HEK293 (cell line): ENCODE measurements at regions not wholly inside any gene's neighbourhood (a gene's known extent, or its start where the extent isn't known, plus 50 kb on each side); places are given as distances from the start of the nearest gene placed in this dataset.

Experiments used
- MEIS1 ChIP-seq: sonication (generic); formaldehyde crosslinking; IDR thresholded peaks from 2 replicates; pipeline ENCODE4 v1.8.1; 2022; ENCODE audit warnings: missing genetic modification reagents, mild to moderate bottlenecking, borderline replicate concordance
- MYNN ChIP-seq: fragments of 450-650 bp; formaldehyde crosslinking; IDR thresholded peaks from 2 replicates; pipeline ENCODE4 v1.5.1; 2016; ENCODE audit warnings: missing biosample characterization, missing genetic modification characterization, borderline replicate concordance
- YY1 ChIP-seq: fragments of 450-650 bp; formaldehyde crosslinking; IDR thresholded peaks from 2 replicates; pipeline ENCODE4 v1.5.1; 2018; ENCODE audit warnings: missing biosample characterization, missing genetic modification characterization
- ZBTB21 ChIP-seq: fragments of 450-650 bp; formaldehyde crosslinking; IDR thresholded peaks from 2 replicates; pipeline ENCODE4 v1.5.1; 2017; ENCODE audit warnings: missing biosample characterization, missing genetic modification characterization
- ZNF202 ChIP-seq: fragments of 450-650 bp; formaldehyde crosslinking; IDR thresholded peaks from 2 replicates; pipeline ENCODE4 v1.5.1; 2016; ENCODE audit warnings: missing biosample characterization, missing genetic modification characterization, borderline replicate concordance
- ZNF302 ChIP-seq: fragments of 450-650 bp; formaldehyde crosslinking; IDR thresholded peaks from 2 replicates; pipeline ENCODE4 v1.5.1; 2016; ENCODE audit warnings: missing biosample characterization, missing genetic modification characterization, low read depth
- ZNF311 ChIP-seq: fragments of 450-650 bp; formaldehyde crosslinking; IDR thresholded peaks from 2 replicates; pipeline ENCODE4 v1.5.1; 2017; ENCODE audit warnings: missing biosample characterization, missing genetic modification characterization, borderline replicate concordance
- ZNF629 ChIP-seq: fragments of 450-650 bp; formaldehyde crosslinking; IDR thresholded peaks from 2 replicates; pipeline ENCODE4 v1.5.1; 2017; ENCODE audit warnings: missing biosample characterization, missing genetic modification characterization
- TF ChIP-seq, protein P1 (sequence below): fragments of 450-650 bp; formaldehyde crosslinking; IDR thresholded peaks from 2 replicates; pipeline ENCODE4 v1.5.1; 2016; ENCODE audit warnings: missing biosample characterization, missing genetic modification characterization
- TF ChIP-seq, protein P2 (sequence below): fragments of 450-650 bp; formaldehyde crosslinking; IDR thresholded peaks from 2 replicates; pipeline ENCODE4 v1.5.1; 2016; ENCODE audit warnings: missing biosample characterization, missing genetic modification characterization
- TF ChIP-seq, protein P3 (sequence below): fragments of 450-650 bp; formaldehyde crosslinking; IDR thresholded peaks from 2 replicates; pipeline ENCODE4 v1.5.1; 2016; ENCODE audit warnings: missing biosample characterization, missing genetic modification characterization, low read depth
- TF ChIP-seq, protein P4 (sequence below): fragments of 450-650 bp; formaldehyde crosslinking; conservative IDR thresholded peaks from 2 replicates; pipeline ENCODE4 v1.5.1; 2016; ENCODE audit warnings: low read depth, missing biosample characterization, missing genetic modification characterization

DNA sequence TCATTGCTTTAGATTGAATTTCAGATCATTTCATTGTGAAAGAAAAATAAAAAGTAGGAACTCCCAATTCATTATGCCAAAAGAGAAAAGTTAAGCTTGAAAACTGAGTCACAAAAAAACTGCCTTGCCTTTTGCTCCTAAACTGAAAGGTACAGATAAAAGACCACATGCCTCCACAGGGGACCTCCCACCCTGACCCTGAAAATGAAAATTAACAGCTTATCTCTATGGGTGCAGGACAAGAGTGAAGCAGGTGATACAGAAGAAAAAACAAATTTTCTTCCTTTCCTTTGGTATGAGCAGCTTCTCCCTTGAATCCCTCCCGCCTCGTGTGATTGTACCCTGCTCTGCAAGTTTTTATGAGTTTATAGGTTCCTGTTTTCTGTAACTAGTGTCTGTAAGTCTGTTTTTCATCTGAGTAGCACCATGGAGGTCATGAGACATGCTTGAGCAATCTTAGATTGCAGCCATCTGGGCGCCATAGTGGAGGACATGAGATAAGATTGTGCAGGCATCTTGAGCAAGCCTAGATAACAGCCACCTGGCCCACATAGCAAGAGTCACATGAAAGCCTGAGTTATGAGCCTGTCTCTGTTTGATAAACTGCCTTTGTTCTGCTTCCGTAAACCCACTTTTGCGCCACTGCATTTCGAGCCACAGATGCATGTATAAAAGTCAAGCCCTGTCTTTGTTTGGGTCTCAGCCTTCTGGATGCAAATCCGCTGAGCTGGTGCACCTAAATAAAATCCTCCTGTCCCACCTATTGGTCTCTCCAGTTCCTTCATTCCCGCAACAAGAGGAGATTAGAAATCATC lies 56.2 kb upstream of the DYNC1I2 start:
- TF ChIP-seq, protein P1, sequence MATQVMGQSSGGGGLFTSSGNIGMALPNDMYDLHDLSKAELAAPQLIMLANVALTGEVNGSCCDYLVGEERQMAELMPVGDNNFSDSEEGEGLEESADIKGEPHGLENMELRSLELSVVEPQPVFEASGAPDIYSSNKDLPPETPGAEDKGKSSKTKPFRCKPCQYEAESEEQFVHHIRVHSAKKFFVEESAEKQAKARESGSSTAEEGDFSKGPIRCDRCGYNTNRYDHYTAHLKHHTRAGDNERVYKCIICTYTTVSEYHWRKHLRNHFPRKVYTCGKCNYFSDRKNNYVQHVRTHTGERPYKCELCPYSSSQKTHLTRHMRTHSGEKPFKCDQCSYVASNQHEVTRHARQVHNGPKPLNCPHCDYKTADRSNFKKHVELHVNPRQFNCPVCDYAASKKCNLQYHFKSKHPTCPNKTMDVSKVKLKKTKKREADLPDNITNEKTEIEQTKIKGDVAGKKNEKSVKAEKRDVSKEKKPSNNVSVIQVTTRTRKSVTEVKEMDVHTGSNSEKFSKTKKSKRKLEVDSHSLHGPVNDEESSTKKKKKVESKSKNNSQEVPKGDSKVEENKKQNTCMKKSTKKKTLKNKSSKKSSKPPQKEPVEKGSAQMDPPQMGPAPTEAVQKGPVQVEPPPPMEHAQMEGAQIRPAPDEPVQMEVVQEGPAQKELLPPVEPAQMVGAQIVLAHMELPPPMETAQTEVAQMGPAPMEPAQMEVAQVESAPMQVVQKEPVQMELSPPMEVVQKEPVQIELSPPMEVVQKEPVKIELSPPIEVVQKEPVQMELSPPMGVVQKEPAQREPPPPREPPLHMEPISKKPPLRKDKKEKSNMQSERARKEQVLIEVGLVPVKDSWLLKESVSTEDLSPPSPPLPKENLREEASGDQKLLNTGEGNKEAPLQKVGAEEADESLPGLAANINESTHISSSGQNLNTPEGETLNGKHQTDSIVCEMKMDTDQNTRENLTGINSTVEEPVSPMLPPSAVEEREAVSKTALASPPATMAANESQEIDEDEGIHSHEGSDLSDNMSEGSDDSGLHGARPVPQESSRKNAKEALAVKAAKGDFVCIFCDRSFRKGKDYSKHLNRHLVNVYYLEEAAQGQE, result no peak
- TF ChIP-seq YY1 (tag by site-specific recombination), result no peak
- TF ChIP-seq, protein P2, sequence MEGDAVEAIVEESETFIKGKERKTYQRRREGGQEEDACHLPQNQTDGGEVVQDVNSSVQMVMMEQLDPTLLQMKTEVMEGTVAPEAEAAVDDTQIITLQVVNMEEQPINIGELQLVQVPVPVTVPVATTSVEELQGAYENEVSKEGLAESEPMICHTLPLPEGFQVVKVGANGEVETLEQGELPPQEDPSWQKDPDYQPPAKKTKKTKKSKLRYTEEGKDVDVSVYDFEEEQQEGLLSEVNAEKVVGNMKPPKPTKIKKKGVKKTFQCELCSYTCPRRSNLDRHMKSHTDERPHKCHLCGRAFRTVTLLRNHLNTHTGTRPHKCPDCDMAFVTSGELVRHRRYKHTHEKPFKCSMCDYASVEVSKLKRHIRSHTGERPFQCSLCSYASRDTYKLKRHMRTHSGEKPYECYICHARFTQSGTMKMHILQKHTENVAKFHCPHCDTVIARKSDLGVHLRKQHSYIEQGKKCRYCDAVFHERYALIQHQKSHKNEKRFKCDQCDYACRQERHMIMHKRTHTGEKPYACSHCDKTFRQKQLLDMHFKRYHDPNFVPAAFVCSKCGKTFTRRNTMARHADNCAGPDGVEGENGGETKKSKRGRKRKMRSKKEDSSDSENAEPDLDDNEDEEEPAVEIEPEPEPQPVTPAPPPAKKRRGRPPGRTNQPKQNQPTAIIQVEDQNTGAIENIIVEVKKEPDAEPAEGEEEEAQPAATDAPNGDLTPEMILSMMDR (tag by site-specific recombination), result no peak
- no peak for TF ChIP-seq MEIS1 (CRISPR knock-in tag)
- no peak for TF ChIP-seq ZNF202 (tag by site-specific recombination)
- TF ChIP-seq, protein P3, sequence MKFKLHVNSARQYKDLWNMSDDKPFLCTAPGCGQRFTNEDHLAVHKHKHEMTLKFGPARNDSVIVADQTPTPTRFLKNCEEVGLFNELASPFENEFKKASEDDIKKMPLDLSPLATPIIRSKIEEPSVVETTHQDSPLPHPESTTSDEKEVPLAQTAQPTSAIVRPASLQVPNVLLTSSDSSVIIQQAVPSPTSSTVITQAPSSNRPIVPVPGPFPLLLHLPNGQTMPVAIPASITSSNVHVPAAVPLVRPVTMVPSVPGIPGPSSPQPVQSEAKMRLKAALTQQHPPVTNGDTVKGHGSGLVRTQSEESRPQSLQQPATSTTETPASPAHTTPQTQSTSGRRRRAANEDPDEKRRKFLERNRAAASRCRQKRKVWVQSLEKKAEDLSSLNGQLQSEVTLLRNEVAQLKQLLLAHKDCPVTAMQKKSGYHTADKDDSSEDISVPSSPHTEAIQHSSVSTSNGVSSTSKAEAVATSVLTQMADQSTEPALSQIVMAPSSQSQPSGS (tag by site-specific recombination), result no peak
- TF ChIP-seq ZNF302 (tag by site-specific recombination), result no peak
- TF ChIP-seq ZBTB21 (tag by site-specific recombination), result no peak
- TF ChIP-seq ZNF629, result no peak
- no peak for TF ChIP-seq MYNN
- peak; percentile 87; the same call in 1 of the 2 replicates for TF ChIP-seq ZNF311 (tag by site-specific recombination)
- TF ChIP-seq, protein P4, sequence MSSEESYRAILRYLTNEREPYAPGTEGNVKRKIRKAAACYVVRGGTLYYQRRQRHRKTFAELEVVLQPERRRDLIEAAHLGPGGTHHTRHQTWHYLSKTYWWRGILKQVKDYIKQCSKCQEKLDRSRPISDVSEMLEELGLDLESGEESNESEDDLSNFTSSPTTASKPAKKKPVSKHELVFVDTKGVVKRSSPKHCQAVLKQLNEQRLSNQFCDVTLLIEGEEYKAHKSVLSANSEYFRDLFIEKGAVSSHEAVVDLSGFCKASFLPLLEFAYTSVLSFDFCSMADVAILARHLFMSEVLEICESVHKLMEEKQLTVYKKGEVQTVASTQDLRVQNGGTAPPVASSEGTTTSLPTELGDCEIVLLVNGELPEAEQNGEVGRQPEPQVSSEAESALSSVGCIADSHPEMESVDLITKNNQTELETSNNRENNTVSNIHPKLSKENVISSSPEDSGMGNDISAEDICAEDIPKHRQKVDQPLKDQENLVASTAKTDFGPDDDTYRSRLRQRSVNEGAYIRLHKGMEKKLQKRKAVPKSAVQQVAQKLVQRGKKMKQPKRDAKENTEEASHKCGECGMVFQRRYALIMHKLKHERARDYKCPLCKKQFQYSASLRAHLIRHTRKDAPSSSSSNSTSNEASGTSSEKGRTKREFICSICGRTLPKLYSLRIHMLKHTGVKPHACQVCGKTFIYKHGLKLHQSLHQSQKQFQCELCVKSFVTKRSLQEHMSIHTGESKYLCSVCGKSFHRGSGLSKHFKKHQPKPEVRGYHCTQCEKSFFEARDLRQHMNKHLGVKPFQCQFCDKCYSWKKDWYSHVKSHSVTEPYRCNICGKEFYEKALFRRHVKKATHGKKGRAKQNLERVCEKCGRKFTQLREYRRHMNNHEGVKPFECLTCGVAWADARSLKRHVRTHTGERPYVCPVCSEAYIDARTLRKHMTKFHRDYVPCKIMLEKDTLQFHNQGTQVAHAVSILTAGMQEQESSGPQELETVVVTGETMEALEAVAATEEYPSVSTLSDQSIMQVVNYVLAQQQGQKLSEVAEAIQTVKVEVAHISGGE (tag by site-specific recombination), result no peak
